ENCODE measurements at regions not wholly inside any gene's neighbourhood (a gene's known extent, or its start where the extent isn't known, plus 50 kb on each side); places are given as distances from the start of the nearest gene placed in this dataset.
A peak's percentile ranks its signal among the peaks of the same experiment; 100 is the strongest.
"Not testable (repeated sequence)": the region's sequence is repeated elsewhere in the genome, so short reads cannot be mapped to it uniquely, and the experiment has no call there.

DNA sequence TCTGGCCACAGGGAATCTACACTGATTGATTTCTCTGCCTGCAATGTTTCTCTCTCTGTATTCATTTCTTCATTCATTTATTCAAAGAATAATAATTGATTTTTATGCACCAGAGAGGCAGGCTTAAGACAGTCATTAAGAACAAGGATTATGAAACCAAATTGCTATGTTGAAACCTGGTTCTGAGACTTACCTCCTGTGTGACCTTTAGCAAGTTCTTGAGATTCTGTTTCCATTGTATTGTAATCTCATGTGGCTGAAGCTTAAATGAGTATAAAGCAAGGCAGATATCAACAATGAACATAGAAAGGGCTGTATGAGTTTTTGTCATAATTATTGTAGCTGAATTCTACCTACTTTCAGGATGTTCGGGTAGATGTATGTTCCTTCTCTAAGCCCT is 129.6 kb upstream of the GRIA1 start:
- DNase-seq: no peak

DNA sequence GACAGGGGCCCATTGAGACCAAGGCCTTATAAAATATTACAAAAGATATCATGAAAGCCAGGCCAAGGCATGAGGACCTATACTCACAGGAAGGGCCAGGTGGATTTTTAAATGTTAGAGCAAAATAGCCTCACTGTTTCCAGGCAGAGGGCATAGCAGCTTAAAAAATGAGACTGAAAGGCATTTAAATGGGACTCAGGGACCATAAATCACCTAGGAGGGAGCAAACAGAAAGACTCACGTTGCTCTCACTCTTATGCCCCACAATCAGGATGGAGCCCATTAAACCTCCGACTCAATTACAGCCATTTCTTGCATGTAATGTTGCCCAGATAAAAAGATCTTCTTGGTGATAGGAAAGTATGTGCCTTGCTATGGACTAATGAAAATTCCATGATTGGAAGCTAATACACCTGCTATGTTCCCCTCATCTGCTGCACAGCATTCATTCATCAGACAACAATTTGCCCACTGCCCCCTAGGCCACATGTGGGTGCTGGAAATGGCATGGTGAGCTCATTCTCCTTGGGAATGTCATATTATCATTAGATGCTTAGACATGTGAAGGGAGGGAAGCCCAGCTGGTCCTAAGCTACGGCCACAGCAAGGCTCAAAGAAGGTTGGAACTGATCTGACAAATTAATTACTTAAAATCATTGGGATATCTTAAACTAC is 128.6 kb upstream of the GRIA1 start:
- DNase-seq: no peak

DNA sequence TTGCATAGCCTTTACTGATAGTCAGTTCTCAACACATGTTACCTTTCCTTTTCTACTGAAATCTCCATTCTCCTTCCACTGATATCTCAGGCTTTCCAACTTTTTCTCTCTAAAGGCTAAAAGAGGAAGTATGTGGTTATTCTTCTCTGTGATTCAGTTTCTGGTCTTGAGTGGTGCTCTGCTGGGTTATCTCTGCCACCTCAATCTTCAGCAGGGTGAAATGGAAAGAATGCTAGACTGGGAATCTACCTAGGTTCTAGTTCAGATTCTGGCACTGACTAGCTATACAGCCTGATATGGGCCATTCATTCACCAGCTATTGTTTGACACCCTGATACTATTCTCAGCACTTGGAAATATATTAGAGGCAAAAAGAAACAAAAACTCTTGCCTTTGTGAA is 124.9 kb upstream of the GRIA1 start:
- DNase-seq: no peak

DNA sequence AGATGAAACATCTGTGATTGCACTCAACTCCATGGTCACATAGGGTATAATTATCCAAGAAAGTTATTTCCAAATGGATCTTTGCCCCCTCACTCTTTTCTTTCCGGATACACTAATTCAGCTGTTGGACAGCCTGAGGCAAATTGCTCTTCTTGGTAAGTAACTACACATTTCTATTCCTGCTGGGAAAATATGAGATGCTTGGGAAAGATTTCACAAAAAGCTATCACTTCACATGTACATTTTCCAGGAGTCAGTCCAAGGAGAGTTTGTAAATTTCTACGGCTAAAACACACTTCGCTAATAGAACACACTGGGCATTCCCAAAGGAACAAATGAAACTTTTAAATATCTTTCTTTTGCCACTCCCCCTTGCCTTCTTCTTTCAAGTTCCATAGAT is 123.0 kb upstream of the GRIA1 start:
- peak; percentile 49 to 86 (median 81) for DNase-seq

DNA sequence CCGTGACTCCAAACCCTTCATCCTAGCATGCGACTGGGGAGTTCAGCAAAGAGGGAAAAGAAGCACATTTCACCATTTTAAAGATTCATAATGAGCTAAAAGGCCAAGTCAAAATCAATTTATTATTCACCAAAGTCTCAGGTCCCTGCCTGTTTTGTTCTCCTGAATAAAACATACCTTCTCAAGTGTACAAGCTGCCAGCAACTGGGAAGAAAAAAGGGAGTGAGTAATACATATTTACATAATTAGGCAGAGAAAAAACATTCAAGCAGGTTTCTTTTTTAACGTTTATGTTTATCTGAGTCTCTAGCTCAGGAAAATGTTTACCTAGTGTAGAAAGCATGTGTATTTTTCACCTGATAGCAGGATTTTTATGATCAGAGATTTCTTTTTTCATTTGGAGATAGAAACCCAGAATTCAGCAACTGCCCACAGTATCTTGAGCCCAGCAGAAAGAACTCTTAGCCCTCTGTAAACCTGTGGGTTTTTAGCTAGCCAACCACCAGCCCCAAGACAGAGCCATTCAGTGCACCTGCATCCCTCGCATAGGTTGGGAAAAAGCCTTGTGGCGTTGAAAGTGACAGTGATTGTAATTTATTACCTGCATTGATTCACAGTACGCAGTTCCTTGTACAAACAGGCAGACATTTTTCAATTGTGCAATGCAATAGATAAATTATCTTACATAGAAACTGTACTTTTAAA is 117.9 kb upstream of the GRIA1 start:
- DNase-seq: no peak

DNA sequence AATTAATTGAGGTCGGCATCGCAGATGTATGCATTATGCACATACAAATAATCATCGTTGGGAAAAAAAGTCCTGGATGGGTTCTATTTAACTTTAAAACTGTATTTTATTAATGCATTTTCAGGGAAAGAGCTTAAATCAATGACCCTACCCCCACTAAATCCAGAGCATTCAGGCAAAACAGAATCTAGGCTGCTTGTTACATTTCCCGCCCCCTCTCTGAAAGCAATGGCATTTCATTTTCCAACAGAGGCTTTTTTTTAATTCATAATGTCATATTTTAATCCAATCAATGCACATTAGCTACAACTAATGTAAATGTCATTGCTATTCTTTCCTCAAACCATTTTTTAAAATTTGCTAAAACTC is 117.4 kb upstream of the GRIA1 start:
- DNase-seq: peak in 1 of 3 donors; percentile 12

DNA sequence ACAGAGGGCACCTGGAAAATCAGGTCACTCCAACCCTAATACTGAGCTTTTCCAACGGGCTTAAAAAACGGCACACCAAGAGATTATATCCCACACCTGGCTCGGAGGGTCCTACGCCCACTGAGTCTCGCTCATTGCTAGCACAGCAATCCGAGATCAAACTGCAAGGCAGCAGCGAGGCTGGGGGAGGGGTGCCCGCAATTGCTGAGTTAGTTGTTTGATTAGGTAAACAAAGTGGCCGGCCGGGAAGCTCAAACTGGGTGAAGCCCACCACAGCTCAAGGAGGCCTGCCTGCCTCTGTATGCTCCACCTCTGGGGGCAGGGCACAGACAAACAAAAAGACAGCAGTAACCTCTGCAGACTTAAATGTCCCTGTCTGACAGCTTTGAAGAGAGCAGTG is 108.8 kb upstream of the GRIA1 start:
- not testable (repeated sequence) for DNase-seq

DNA sequence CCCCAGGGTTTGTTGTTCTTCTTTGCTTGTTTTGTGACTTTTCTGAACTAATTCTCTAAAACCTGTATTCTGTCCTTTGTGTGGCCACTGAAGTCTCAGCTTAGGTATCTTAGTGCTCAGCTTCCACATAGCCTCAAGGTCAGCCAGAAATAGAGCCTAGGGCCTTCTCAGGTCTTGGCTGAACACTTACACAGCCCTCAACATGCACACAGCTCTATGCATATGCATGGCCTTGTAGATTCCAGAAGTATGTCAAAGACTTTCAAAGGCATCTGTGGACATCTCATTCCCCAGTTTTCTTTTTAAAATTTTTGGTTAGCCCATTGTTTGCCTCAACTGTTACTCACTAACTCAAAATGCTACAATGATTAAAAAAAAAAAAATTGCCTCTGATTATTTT is 99.9 kb upstream of the GRIA1 start:
- no peak for DNase-seq

DNA sequence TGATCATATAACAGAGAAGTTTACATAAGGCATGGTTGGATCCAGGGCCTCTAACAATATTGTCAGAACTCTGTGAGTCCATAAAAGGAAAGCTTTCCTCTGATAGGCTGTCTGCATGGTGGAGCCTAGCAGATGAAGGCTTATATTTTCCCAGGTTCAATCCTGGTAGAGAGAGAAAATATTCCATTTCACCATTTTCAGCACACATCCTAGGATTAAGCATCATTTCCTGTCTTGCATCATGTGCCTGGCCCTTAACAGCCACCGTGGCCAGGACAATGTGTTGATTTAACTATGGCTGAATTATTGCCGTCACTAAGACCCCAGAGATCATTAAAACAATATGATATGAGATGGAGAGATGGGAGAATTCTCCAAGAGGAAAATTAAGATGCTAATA is 90.9 kb upstream of the GRIA1 start:
- no peak for DNase-seq

DNA sequence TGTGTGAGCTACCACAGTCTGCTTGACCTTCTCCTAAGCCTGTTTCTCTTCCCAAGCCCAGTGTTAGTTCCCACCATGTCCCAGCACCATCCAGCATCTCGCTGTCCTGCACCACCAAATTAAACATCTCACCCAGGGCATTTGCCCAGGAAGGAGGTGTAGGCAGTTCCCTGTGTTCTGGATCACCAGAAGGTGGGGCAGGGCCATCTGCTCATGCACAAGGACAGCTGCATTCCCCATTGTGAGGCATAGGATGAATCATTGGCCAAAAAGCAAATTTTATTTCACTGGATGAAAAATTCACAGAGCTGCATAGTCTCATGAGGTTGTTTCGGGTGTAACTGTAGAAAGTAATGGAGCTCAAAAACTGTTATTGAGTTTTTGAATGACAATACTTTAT is 89.5 kb upstream of the GRIA1 start:
- peak in 1 of 3 donors; percentile 10 for DNase-seq

DNA sequence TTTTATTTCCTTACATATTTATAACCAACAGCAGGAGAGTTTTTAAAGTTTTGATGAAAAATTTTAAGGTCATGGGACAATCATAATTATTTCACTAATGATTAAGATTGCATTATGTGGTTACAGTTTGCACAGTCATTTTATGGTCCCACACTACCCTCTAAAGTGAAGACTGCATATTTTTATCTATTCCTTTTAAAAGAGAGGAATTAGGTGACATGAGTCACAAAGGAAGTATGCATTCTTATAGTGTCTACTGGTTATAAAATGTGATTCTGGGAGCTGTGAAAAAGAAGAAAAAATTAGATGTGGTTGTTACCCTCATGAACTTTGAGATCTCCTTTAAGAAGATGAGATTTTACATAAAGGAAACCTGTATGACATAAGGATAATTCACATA is 87.9 kb upstream of the GRIA1 start:
- peak in 1 of 3 donors; percentile 62 for DNase-seq

DNA sequence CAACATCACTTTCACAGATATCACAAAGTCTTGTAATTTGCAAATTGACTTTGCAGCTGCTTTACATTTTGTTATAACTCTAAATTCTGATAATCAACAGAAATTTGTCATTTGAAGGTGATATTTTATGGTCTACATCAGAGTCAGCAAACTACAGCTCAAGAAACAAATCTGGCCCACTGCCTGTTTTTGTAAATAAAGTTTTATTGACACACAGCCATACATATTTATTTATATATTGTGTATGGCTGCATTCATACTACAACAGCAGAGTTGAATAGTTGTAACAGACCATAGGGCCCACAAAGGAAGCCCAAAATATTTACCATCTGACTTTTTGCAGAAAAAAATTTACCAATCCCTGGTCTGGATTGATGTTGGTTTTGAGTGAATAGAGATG is 87.0 kb upstream of the GRIA1 start:
- DNase-seq: no peak

DNA sequence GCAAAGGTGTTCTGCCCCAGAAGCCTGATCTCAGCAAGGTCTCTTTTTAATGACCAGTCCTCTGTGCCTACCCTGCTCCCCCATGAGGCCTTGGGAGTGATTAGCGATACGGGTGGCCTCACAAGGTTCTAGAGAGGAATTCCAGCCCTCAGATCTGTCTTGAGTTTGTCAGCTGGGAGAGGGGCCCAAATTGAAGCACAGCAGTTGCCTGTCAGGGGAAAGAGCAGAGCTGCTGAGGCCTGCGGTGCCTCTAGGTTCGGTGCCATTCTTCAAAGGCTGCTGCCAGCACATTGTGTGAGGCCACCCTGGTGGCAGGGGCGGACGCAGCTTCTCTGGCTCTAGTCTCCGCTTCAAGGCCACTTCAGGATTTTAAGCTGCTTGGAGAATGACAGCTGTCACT is 85.7 kb upstream of the GRIA1 start:
- no peak for DNase-seq

DNA sequence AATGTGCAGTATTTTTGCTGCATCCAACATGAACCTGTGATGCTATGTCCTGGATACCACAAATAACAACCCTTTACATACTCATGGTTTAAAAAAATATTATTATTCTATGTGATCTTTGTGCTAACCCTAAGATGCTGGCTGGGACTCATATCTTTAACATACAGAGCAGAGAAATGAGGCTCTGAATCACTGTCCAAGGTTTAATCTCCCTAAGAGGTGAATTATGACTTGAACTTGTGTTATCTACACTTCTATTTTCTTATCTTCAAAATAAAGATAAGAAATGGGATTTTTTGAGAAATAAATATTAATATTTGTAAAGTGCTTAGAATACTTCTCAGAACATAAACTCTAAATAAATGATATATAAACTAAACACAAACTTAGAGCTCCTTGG is 68.8 kb upstream of the GRIA1 start:
- no peak for DNase-seq

DNA sequence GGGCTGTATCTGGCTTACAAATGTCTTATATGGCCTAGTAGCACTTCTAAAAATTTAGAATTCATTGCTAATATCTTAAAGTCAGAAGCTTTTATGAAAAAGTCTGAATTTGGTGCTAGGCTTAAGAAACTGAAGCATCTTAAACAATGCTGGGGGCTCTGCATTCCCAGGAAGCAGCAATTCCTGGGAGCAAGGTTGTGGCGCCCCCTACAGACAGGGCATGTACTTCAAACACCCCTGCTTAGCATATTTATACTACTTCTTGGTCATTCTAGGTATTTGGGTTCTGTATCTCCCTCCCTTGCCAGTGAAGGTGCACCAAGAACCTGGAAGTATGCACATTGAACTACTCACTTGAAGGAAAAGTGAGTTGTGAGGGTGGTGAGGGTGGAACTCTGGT is 64.6 kb upstream of the GRIA1 start:
- no peak for DNase-seq

DNA sequence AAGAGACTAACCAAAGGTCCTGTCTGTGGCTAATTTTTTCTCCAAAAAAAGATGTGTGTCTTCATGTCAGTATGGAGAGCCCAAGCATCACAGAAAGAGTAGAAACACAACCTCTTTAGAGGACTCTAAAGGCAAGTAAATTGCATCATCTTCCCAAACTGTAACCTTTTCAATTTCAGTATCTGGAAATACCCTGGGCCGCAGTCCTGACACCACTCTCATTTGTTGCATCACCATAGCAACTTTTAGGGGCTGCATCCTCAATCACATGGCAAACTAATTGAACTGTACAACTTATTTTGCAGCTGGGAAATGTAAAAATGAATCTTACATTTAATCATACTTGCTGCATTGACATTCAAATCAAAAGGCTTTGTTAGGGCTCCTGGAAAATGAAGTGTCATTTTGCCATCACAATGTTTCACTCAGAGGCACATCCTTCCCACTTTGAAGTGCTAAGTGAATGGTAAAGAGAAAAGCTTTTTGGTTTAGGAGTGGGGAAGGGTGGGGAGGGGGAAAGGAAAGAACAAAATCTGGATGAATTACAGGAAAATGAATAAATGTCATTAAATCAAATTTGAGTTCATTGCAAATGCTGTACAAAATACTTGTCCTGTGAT is 60.6 kb upstream of the GRIA1 start:
- DNase-seq: no peak

DNA sequence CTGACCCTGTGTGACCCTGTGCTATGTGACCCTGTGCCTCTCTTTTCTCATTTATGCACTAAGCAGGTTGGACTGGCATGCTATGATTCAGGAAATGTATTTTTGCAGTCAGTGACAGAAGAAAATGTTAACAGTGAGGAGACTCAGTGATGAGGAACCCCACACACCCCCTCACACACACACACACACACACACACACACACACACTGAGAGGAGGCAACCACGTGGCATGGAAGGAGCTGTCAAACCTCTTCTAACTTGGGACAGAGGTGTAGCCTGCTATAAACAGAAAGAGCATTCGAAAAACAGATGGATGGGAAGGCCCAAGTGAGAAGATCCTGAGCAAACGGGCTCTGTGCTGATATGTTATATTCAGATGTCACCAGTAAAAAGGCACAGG is 57.9 kb upstream of the GRIA1 start:
- no peak for DNase-seq

DNA sequence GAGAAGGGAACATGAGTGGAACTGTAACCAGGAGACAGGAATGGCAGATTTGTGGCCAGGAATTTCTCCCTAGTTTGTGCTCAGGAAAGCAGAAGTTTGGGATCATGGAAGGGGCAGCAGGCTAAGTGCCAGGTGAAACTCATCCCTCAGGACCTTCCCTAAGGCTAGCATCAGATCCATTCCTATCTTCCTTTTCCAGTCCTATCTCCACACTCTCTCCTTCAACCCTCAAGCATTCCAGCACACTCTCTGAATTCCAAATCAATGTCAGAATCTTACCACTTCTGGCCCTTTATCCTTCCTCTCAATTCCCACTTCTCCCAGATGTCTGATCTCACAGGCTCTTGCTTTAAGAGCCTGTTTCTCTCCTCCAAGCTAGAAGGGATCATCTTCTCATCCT is 53.2 kb upstream of the GRIA1 start:
- DNase-seq: peak in 2 of 3 donors; percentile 34 to 50

DNA sequence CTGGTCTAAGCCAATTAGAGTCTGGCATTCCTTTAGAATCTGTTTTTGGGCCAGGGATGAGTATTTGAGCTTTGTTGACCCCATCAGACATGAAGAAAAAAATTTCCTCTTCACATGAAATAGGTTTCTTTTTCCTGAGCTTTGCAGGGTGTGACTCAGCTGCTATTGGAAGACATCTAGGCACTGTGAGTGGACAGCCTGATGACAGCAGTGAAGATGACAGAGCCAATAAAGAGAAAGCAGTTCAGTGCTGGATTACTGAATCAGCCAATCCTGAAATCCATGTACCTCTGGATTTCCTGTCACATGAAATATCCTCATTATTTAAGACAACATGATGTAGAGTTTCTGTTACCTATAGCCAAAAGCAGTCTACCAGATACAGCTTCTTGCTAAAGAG is 51.3 kb upstream of the GRIA1 start:
- DNase-seq: no peak

Data from muscle of back (tissue), 3 donors.